NB4 (cell line): ENCODE measurements at regions not wholly inside any gene's neighbourhood (a gene's known extent, or its start where the extent isn't known, plus 50 kb on each side); places are given as distances from the start of the nearest gene placed in this dataset.
A peak's percentile ranks its signal among the peaks of the same experiment; 100 is the strongest.

Experiments
- MYC ChIP-seq: IDR thresholded peaks from 2 replicates; pipeline ENCODE4 v1.6.1; 2011; ENCODE audit warnings: low read depth, low read length
- POLR2A ChIP-seq: IDR thresholded peaks from 2 replicates; pipeline ENCODE4 v1.6.1; 2011; ENCODE audit warnings: mild to moderate bottlenecking; ENCODE audit not compliant: insufficient read length; ENCODE audit errors: extremely low read depth
- TF ChIP-seq, protein P1 (sequence below): IDR thresholded peaks from one replicate; pipeline ENCODE4 v1.5.1; 2012; ENCODE audit warnings: low read depth, low read length

DNA sequence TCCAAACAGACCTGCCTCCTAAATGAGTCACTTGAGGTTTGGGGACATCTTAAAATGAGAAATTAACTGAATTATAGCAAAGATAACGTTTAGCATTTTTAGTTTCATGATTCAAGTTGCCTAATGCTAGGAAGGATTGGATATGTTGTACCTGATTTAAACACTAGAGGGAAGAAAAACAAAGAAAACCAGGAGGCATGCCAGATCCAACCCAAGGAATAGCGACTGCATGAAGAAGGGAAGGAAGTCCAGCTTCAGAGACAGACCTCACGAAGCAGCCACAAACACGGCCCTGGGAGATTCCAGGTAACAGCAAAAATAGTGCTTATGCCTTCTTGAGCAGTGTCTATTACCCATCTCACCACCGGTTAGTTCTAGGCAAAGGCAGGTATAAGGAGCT, 499.9 kb upstream of the SPHKAP start:
- TF ChIP-seq, protein P1, sequence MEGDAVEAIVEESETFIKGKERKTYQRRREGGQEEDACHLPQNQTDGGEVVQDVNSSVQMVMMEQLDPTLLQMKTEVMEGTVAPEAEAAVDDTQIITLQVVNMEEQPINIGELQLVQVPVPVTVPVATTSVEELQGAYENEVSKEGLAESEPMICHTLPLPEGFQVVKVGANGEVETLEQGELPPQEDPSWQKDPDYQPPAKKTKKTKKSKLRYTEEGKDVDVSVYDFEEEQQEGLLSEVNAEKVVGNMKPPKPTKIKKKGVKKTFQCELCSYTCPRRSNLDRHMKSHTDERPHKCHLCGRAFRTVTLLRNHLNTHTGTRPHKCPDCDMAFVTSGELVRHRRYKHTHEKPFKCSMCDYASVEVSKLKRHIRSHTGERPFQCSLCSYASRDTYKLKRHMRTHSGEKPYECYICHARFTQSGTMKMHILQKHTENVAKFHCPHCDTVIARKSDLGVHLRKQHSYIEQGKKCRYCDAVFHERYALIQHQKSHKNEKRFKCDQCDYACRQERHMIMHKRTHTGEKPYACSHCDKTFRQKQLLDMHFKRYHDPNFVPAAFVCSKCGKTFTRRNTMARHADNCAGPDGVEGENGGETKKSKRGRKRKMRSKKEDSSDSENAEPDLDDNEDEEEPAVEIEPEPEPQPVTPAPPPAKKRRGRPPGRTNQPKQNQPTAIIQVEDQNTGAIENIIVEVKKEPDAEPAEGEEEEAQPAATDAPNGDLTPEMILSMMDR, result peak; percentile 11
- TF ChIP-seq MYC (no peak), POLR2A (no peak)
